Nephron (organoid): ENCODE measurements at regions not wholly inside any gene's neighbourhood (a gene's known extent, or its start where the extent isn't known, plus 50 kb on each side); places are given as distances from the start of the nearest gene placed in this dataset.

Experiments
- H3K27ac Mint-ChIP-seq, 3 experiments: 2 replicates each; pipeline ENCODE4 v1.8.0; 2020; ENCODE audit warnings: mixed read lengths in 3 of 3, mild to moderate bottlenecking in 2 of 3, moderate library complexity in 1 of 3
- H3K27me3 Mint-ChIP-seq: 2 replicates; pipeline ENCODE4 v1.8.0; 2021; ENCODE audit warnings: low read depth, mild to moderate bottlenecking, moderate library complexity, mixed read lengths
- H3K36me3 Mint-ChIP-seq: 2 replicates; pipeline ENCODE4 v1.8.0; 2020; ENCODE audit warnings: low read depth, mixed read lengths
- H3K4me1 Mint-ChIP-seq: 2 replicates; pipeline ENCODE4 v1.8.0; 2020; ENCODE audit warnings: mixed read lengths
- H3K4me3 Mint-ChIP-seq, 3 experiments: 2 replicates each; pipeline ENCODE4 v1.8.0; 2020; ENCODE audit warnings: mild to moderate bottlenecking in 3 of 3, mixed read lengths in 3 of 3, moderate library complexity in 2 of 3
- H3K9me3 Mint-ChIP-seq: 2 replicates; pipeline ENCODE4 v1.8.0; 2020; ENCODE audit warnings: mixed read lengths
- TF ChIP-seq, protein P1 (sequence below), 3 experiments: fragments of 200-600 bp; sonication (generic); IDR thresholded peaks; one replicate each; pipeline ENCODE4 v1.5.0; 2021; ENCODE audit warnings: antibody characterized with exemption in 3 of 3; ENCODE audit not compliant: unreplicated experiment in 3 of 3

DNA sequence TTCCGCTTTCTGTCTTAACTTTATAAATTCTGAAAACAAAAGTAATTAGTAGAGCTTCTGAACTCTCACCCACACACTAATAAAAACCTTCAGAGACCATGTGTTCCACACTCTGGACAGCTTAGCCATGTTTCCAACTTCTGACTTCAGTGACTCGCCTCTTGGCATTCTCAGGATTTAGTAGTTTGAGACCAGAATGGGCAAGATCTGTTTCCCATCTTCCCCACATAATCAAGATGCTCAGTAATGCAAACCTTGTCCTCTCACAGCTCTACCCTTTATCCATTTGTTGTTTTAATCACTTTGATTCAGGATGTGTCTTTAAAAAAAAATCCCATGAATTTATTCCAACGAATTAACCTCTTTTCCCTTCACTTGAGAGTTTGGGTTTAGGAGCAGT is 166.6 kb upstream of the SLC24A5 start:
- TF ChIP-seq, protein P1, sequence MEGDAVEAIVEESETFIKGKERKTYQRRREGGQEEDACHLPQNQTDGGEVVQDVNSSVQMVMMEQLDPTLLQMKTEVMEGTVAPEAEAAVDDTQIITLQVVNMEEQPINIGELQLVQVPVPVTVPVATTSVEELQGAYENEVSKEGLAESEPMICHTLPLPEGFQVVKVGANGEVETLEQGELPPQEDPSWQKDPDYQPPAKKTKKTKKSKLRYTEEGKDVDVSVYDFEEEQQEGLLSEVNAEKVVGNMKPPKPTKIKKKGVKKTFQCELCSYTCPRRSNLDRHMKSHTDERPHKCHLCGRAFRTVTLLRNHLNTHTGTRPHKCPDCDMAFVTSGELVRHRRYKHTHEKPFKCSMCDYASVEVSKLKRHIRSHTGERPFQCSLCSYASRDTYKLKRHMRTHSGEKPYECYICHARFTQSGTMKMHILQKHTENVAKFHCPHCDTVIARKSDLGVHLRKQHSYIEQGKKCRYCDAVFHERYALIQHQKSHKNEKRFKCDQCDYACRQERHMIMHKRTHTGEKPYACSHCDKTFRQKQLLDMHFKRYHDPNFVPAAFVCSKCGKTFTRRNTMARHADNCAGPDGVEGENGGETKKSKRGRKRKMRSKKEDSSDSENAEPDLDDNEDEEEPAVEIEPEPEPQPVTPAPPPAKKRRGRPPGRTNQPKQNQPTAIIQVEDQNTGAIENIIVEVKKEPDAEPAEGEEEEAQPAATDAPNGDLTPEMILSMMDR (IDR thresholded peaks at IDR 0.05; ENCODE audit: unreplicated experiment in 3 of 3), result no peak
- Mint-ChIP-seq H3K4me1 (peaks cover 10% of the 10 kb centered on the region), H3K27me3 (peaks cover 4% of the 10 kb centered on the region), H3K4me3 (no peak overlapping the region), H3K9me3 (peaks cover 11% of the 10 kb centered on the region), H3K36me3 (no peaks in the 10 kb centered on the region), H3K27ac (no peak overlapping the region)

DNA sequence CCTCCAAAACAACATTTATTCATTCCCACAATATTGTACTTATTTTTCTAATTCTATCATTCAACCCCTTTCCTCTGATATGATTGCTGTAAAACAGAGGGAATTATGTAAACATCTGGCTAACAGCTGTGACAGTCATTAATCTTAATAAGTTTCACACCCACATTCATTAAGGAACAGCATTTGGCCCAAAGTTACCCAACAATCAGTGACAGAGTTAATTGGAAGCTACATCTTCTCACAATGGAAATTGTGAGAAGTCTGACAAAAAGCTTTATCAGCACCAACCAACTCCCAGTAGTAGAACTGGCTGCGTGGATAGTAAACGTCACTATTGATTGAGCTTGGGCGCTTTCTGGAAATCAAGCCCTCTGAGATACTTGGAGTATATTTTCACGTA is 165.8 kb upstream of the SLC24A5 start:
- Mint-ChIP-seq H3K27me3 (peaks cover 4% of the 10 kb centered on the region), H3K4me1 (peaks cover 10% of the 10 kb centered on the region), H3K27ac (no peak overlapping the region), H3K36me3 (no peaks in the 10 kb centered on the region), H3K4me3 (no peak overlapping the region), H3K9me3 (peaks cover 11% of the 10 kb centered on the region)
- TF ChIP-seq, protein P1 (IDR thresholded peaks at IDR 0.05; ENCODE audit: unreplicated experiment in 3 of 3), result no peak

DNA sequence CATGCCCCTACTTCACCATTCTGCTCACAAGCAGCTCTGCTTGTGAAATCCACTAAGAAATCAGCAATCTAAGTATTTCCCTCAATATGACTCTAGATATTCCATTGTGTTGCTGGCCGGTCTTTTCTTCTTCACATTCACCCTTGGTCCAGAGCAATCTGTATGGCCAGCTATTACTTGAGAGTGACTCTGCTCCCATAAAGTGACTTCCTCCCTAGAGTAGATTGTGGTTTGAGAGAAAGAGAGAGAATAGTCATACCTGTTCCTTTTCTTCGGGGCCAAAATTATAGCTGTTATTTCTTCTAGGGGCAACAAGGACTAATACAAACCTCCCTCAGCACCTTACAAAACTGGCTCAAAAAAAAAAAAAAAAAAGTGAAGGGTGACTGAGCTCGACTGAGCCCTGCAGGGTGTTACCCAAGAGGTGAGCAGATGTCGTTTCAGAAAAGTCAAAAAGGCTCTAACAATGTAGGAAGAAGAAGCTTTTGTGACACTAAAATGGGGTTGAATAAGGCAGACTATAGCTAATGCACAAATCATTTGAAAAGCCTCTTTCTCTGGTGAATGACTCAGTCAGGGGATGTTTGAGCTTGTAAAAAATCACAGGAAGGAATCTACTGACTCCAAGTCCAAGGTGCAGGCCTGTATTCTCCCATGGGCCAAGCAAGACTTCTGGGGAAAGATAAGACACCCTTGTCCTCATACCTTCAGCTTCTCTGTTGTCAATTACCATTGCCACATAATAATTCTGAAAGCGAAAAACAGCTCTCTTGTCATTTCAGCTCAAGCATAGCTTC is 161.0 kb upstream of the SLC24A5 start:
- peaks cover 5% of the 10 kb centered on the region for H3K4me1 Mint-ChIP-seq

DNA sequence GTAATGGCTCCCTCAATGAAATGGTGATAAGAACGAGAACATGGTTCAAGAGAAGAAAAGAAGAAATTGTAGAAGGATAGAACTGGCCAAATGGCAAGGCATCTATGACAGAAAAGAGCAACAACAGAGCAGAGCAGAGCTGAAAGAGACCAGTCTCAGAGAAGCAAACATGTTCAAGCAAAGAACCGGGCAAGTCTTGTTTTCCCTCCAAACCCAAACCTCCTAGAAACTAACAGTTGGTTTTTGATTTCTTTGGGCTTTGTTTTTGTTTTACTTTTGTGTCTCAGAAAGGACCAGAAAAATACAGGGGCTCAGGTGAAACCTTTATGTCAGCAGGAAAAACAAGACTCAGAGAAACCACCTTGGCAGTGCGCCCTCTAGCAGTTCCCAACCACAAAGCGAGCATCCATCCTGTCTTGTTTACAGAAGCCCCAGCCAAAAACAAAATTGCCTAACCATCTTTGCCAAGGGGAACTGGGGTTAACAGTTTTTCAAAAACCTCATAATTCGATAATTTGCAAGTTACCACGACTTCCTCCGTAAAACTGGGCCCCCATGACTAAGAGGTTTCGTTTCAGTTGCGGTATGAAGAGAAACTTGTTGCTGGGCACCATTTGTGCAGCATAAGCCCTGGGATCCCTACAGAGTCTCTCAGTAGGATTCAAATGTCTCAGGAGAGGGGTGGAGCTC is 159.2 kb upstream of the SLC24A5 start:
- H3K27ac Mint-ChIP-seq, result no peak overlapping the region
- H3K9me3 Mint-ChIP-seq, result no peaks in the 10 kb centered on the region
- no peak overlapping the region for H3K4me3 Mint-ChIP-seq
- H3K27me3 Mint-ChIP-seq, result peaks cover 4% of the 10 kb centered on the region
- TF ChIP-seq, protein P1 (IDR thresholded peaks at IDR 0.05; ENCODE audit: unreplicated experiment in 3 of 3), result no peak
- H3K36me3 Mint-ChIP-seq, result no peaks in the 10 kb centered on the region
- H3K4me1 Mint-ChIP-seq, result peaks cover 5% of the 10 kb centered on the region

More for the DNA sequence above, 161.0 kb upstream of the SLC24A5 start:
- no peaks in the 10 kb centered on the region for H3K27me3 Mint-ChIP-seq
- TF ChIP-seq, protein P1 (IDR thresholded peaks at IDR 0.05; ENCODE audit: unreplicated experiment in 3 of 3), result no peak
- no peak overlapping the region for H3K27ac Mint-ChIP-seq
- H3K36me3 Mint-ChIP-seq, result no peaks in the 10 kb centered on the region
- no peak overlapping the region for H3K4me3 Mint-ChIP-seq
- peaks cover 5% of the 10 kb centered on the region for H3K9me3 Mint-ChIP-seq

DNA sequence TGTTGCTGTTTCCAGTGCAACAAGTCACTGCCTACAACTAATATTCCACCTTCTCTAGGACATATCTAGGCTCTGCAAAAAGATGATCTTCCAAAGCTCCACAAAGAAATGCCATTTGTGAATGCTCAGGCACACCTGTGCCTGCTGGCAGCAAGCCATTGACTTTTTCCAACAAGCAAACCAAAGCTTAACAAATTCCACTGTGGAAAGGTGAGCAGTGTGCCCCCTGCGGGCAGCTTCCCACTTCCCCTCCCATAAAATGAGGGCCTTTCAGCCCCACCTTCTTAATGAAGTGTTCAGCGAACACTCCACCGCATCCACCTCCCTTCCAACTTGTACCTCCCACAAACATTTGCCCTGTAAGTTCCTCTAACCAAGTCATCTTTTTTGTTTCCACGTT is 157.5 kb upstream of the SLC24A5 start:
- Mint-ChIP-seq H3K9me3 (no peaks in the 10 kb centered on the region), H3K36me3 (no peaks in the 10 kb centered on the region), H3K27me3 (peaks cover 4% of the 10 kb centered on the region), H3K4me3 (no peak overlapping the region), H3K27ac (no peak overlapping the region), H3K4me1 (no peaks in the 10 kb centered on the region)
- TF ChIP-seq, protein P1 (IDR thresholded peaks at IDR 0.05; ENCODE audit: unreplicated experiment in 3 of 3), result no peak
